ENCODE measurements at regions not wholly inside any gene's neighbourhood (a gene's known extent, or its start where the extent isn't known, plus 50 kb on each side); places are given as distances from the start of the nearest gene placed in this dataset.

GRCh38 chr12:89073659-89074058, 278.6 kb downstream of the DUSP6 start:
- TF ChIP-seq CTCF (IDR thresholded peaks at IDR 0.05) = no peak

GRCh38 chr12:89073027-89073398, 279.3 kb downstream of the DUSP6 start:
- no peak for TF ChIP-seq CTCF (IDR thresholded peaks at IDR 0.05)

- no peak for TF ChIP-seq CTCF (IDR thresholded peaks at IDR 0.05)
These were observed 279.8 kb downstream of the DUSP6 start for GRCh38 chr12:89072294-89073026.

- TF ChIP-seq CTCF (IDR thresholded peaks at IDR 0.05) = no peak
These were observed 281.7 kb downstream of the DUSP6 start for GRCh38 chr12:89070603-89071002.

- no peak for TF ChIP-seq CTCF (IDR thresholded peaks at IDR 0.05)
These were observed 282.9 kb downstream of the DUSP6 start for GRCh38 chr12:89069431-89069830.

- TF ChIP-seq CTCF (IDR thresholded peaks at IDR 0.05) = no peak
These were observed 284.7 kb downstream of the DUSP6 start for GRCh38 chr12:89067421-89068187.

GRCh38 chr12:89064780-89065179, 287.5 kb downstream of the DUSP6 start:
- no peak for TF ChIP-seq CTCF (IDR thresholded peaks at IDR 0.05)
